ENCODE measurements at regions not wholly inside any gene's neighbourhood (a gene's known extent, or its start where the extent isn't known, plus 50 kb on each side); places are given as distances from the start of the nearest gene placed in this dataset.
"Not testable (repeated sequence)": the region's sequence is repeated elsewhere in the genome, so short reads cannot be mapped to it uniquely, and the experiment has no call there.

DNA sequence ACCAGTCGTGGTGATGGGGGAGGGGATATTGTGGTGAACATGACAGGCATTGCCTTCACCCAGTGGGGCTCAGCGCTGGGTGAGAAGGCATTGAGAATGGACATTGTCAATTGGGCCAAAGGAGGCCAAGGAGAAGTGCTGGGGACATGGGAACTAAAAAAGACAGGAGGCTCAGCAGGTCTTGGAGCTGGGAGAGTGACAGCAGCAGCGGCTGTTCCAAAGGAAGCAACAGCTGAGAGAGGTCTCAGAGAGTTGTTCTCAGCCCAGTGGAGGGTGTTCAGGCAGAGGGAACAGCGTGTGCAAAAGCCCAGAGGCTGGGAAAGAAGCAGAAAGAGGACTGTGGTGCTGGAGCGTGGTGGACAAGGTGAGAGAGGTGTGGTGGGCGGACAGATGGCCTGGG is 56.6 kb upstream of the ASNS start:
- H3K27ac Mint-ChIP-seq; H3K36me3 ChIP-seq (replicated peaks in 1 of 2; ENCODE audit: control insufficient read depth in 1 of 2, insufficient read depth in 2 of 2, low read length in 2 of 2); H3K4me1 ChIP-seq (ENCODE audit: control insufficient read depth in 1 of 2, insufficient read depth in 2 of 2, low read length in 2 of 2); H2AFZ ChIP-seq (ENCODE audit: insufficient read depth, low read depth, low read length, poor library complexity, severe bottlenecking); H3K36me3 Mint-ChIP-seq; intact Hi-C loops (cut with micrococcal nuclease); DNase-seq; H3K79me2 ChIP-seq (ENCODE audit: insufficient read depth, low read length); H3K9ac ChIP-seq (ENCODE audit: insufficient read depth, low read length, poor library complexity, severe bottlenecking); H4K20me1 ChIP-seq (ENCODE audit: insufficient read depth, low read length); H3K4me3 ChIP-seq (replicated peaks in 1 of 3; ENCODE audit: low read depth in 2 of 3, low read length in 3 of 3); H3K27me3 ChIP-seq (ENCODE audit: control insufficient read depth in 2 of 2, insufficient read depth in 2 of 2, low read length in 2 of 2); H3K9me3 ChIP-seq (replicated peaks in 1 of 2; ENCODE audit: control insufficient read depth in 1 of 2, insufficient read depth in 1 of 2, low read length in 2 of 2); H3K4me2 ChIP-seq (replicated peaks; ENCODE audit: extremely low read depth, low read length, poor library complexity, severe bottlenecking); H3K9me3 Mint-ChIP-seq; H3K27ac ChIP-seq (ENCODE audit: low read depth in 1 of 2, low read length in 2 of 2); H3K4me1 Mint-ChIP-seq: not testable (repeated sequence)
- WGBS (ENCODE audit: insufficient coverage): 95% methylated on average over 3 of the region's 6 CpGs
- peaks cover 8 to 30% (median 24%) of the 10 kb centered on the region in 3 donors for H3K27me3 Mint-ChIP-seq (ENCODE audit: low read depth in 3 of 3)
- peak overlapping the region in 1 of 2 donors; percentile 85 for H3K4me3 Mint-ChIP-seq

DNA sequence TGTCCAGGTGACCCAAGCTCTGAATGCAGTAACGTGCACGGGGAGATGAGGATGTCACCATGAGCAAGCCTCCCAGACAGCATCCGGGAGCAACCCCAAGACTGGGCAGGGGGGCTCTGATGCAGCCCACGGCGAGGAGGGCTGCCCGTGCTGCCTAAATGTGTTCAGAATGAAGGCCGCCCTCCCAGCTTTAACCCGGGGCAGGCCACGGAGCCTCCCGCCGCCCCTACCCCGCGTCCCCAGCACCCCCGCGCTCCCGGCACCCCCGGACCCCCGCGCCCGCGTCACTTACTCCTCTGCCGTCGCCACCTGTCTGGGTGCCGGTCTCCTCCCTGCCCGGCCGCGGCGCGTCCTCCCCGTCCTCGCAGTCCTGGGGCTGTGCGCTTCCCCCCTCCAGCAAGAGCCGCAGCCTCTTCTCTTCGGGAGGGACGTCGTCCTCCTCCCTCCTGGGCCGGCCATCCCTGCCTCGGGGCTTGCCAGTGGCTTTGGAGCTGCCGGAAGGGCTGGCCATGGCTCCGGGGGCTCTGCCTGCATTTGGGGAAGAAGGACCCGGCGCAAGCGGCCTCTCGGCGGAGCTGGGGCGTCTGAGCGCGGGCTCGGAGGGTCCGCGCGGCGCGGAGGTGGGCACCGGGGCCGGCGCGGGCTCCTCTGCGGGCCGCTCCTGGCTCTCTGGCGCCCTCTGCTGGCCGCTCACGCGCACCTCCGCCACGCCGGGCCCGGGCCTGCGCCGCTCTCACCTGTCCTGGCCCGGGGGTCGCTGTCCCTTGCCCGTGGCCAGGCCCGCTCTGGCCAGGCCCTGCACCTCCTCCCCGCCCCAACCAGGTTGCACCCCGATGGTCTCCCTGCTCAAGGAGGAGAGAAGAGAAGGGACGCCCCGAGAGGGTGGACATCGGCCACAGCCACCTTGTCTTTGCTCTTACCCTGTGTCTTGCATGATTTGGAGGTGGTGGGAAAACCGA is 55.9 kb upstream of the ASNS start:
- peak overlapping the region in 2 of 3 experiments; percentile 26 to 47 for H3K4me3 ChIP-seq (replicated peaks in 1 of 3; ENCODE audit: low read depth in 2 of 3, low read length in 3 of 3)
- H2AFZ ChIP-seq (ENCODE audit: insufficient read depth, low read depth, low read length, poor library complexity, severe bottlenecking): peak overlapping the region; percentile 46
- intact Hi-C loops (cut with micrococcal nuclease); H3K79me2 ChIP-seq (ENCODE audit: insufficient read depth, low read length); H3K9me3 Mint-ChIP-seq; H3K27me3 ChIP-seq (ENCODE audit: control insufficient read depth in 2 of 2, insufficient read depth in 2 of 2, low read length in 2 of 2); H3K9me3 ChIP-seq (replicated peaks in 1 of 2; ENCODE audit: control insufficient read depth in 1 of 2, insufficient read depth in 1 of 2, low read length in 2 of 2); H3K36me3 ChIP-seq (replicated peaks in 1 of 2; ENCODE audit: control insufficient read depth in 1 of 2, insufficient read depth in 2 of 2, low read length in 2 of 2); H3K4me1 Mint-ChIP-seq; H3K9ac ChIP-seq (ENCODE audit: insufficient read depth, low read length, poor library complexity, severe bottlenecking); H4K20me1 ChIP-seq (ENCODE audit: insufficient read depth, low read length); H3K36me3 Mint-ChIP-seq; H3K27ac Mint-ChIP-seq; H3K4me1 ChIP-seq (ENCODE audit: control insufficient read depth in 1 of 2, insufficient read depth in 2 of 2, low read length in 2 of 2); H3K27ac ChIP-seq (ENCODE audit: low read depth in 1 of 2, low read length in 2 of 2): not testable (repeated sequence)
- TF ChIP-seq, protein P1, sequence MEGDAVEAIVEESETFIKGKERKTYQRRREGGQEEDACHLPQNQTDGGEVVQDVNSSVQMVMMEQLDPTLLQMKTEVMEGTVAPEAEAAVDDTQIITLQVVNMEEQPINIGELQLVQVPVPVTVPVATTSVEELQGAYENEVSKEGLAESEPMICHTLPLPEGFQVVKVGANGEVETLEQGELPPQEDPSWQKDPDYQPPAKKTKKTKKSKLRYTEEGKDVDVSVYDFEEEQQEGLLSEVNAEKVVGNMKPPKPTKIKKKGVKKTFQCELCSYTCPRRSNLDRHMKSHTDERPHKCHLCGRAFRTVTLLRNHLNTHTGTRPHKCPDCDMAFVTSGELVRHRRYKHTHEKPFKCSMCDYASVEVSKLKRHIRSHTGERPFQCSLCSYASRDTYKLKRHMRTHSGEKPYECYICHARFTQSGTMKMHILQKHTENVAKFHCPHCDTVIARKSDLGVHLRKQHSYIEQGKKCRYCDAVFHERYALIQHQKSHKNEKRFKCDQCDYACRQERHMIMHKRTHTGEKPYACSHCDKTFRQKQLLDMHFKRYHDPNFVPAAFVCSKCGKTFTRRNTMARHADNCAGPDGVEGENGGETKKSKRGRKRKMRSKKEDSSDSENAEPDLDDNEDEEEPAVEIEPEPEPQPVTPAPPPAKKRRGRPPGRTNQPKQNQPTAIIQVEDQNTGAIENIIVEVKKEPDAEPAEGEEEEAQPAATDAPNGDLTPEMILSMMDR (IDR thresholded peaks at IDR 0.05): peak; percentile 85
- H3K4me3 Mint-ChIP-seq: peak overlapping the region; percentile 52 to 85
- DNase-seq: peak; percentile 15 to 28 (median 17)
- H3K4me2 ChIP-seq (replicated peaks; ENCODE audit: extremely low read depth, low read length, poor library complexity, severe bottlenecking): peak overlapping the region; percentile 34
- WGBS (ENCODE audit: insufficient coverage): 3% methylated on average over 64 of the region's 80 CpGs
- H3K27me3 Mint-ChIP-seq (ENCODE audit: low read depth in 3 of 3): peaks cover 8 to 30% (median 24%) of the 10 kb centered on the region in 3 donors

Data from CD14-positive monocyte (primary cell).